H1 (cell line): ENCODE measurements at regions not wholly inside any gene's neighbourhood (a gene's known extent, or its start where the extent isn't known, plus 50 kb on each side); places are given as distances from the start of the nearest gene placed in this dataset.

Experiments used
- CTCF ChIA-PET: fragments of 300-600 bp; sonication (Branson Sonifier 250); formaldehyde crosslinking; loops from one replicate; lab custom pipeline; 2021; ENCODE audit not compliant: partially characterized antibody; lab: Charles Lee
- POLR2A ChIA-PET: fragments of 300-600 bp; sonication (Branson Sonifier 250); formaldehyde crosslinking; loops from one replicate; lab custom pipeline; 2021; ENCODE audit warnings: inconsistent platforms; ENCODE audit not compliant: partially characterized antibody; lab: Charles Lee
- DNase-seq, 2 experiments: peaks; one replicate each; pipeline versions ENCODE4 v3.0.0 to v3.0.0-alpha.2; 2010 to 2022; ENCODE audit warnings: low spot score in 2 of 2, low read depth in 1 of 2, mixed read lengths in 1 of 2
- FAIRE-seq: peaks from 2 replicates; lab custom pipeline; 2011; peaks lifted over from hg19 to GRCh38; lab: Jason Lieb, UNC
- H2AFZ ChIP-seq: 2 replicates; pipeline ENCODE4 v1.8.1; 2012; ENCODE audit warnings: low read length, inconsistent platforms
- H2AK5ac ChIP-seq: 2 replicates; pipeline ENCODE4 v1.6.1; 2013; ENCODE audit warnings: low read depth, low read length
- H2BK120ac ChIP-seq: replicated peaks from 2 replicates; pipeline ENCODE3; 2013; ENCODE audit warnings: low read depth, low read length, inconsistent platforms
- H2BK12ac ChIP-seq: 2 replicates; pipeline ENCODE4 v1.6.1; 2013; ENCODE audit warnings: low read depth, low read length
- H2BK15ac ChIP-seq: 2 replicates; pipeline ENCODE4 v1.6.1; 2013; ENCODE audit warnings: low read length
- H2BK20ac ChIP-seq: 2 replicates; pipeline ENCODE4 v1.6.1; 2013; ENCODE audit warnings: low read length
- H2BK5ac ChIP-seq: 2 replicates; pipeline ENCODE4 v1.6.1; 2013; ENCODE audit warnings: low read depth, low read length
- H3K14ac ChIP-seq: 2 replicates; pipeline ENCODE4 v1.6.1; 2013; ENCODE audit warnings: inconsistent platforms; ENCODE audit not compliant: insufficient read length
- H3K18ac ChIP-seq: 2 replicates; pipeline ENCODE4 v1.6.1; 2013; ENCODE audit warnings: low read length; ENCODE audit errors: extremely low read depth
- H3K23ac ChIP-seq: 2 replicates; pipeline ENCODE4 v1.6.1; 2013; ENCODE audit warnings: inconsistent platforms; ENCODE audit not compliant: insufficient read length
- H3K23me2 ChIP-seq: 2 replicates; pipeline ENCODE4 v1.6.1; 2013; ENCODE audit warnings: low read depth, low read length
- H3K27ac ChIP-seq: 2 replicates; pipeline ENCODE4 v1.6.1; 2011; ENCODE audit warnings: low read depth, low read length, inconsistent platforms
- H3K27me3 ChIP-seq, 4 experiments: replicated peaks in 1 of 4; 1 replicate in 1 of 4; 2 replicates in 3 of 4; pipeline versions ENCODE4 v1.6.1 to v1.8.1; 2011 to 2013; ENCODE audit warnings: low read length in 3 of 4, mild to moderate bottlenecking in 3 of 4, inconsistent platforms in 2 of 4, mixed read lengths in 2 of 4, moderate library complexity in 1 of 4; ENCODE audit not compliant: control insufficient read depth in 3 of 4, insufficient read depth in 3 of 4; ENCODE audit errors: extremely low read depth in 1 of 4
- H3K36me3 ChIP-seq, 4 experiments: 2 replicates each; pipeline versions ENCODE4 v1.6.1 to v1.8.1; 2011 to 2013; ENCODE audit warnings: mild to moderate bottlenecking in 4 of 4, low read length in 3 of 4, moderate library complexity in 2 of 4, control low read depth in 1 of 4, inconsistent platforms in 1 of 4; ENCODE audit not compliant: insufficient read depth in 4 of 4, control insufficient read depth in 2 of 4
- H3K4ac ChIP-seq: replicated peaks from 2 replicates; pipeline ENCODE3; 2013; ENCODE audit warnings: low read length, low read depth, mixed read lengths, inconsistent platforms; ENCODE audit not compliant: insufficient read length
- H3K4me1 ChIP-seq, 4 experiments: replicated peaks in 1 of 4; 1 replicate in 1 of 4; 2 replicates in 3 of 4; pipeline versions ENCODE4 v1.6.1 to v1.8.1; 2011 to 2013; ENCODE audit warnings: low read length in 3 of 4, inconsistent platforms in 2 of 4, mixed read lengths in 1 of 4; ENCODE audit not compliant: insufficient read depth in 4 of 4, control insufficient read depth in 3 of 4
- H3K4me2 ChIP-seq, 2 experiments: 2 replicates each; pipeline versions ENCODE4 v1.6.1 to v1.8.1; 2011 to 2013; ENCODE audit warnings: low read depth in 2 of 2, low read length in 2 of 2, control low read depth in 1 of 2, inconsistent platforms in 1 of 2, mild to moderate bottlenecking in 1 of 2; ENCODE audit not compliant: insufficient read depth in 1 of 2
- H3K4me3 ChIP-seq, 4 experiments: fragments of 200-600, 300-600 bp in 1 of 4; sonication (generic), shearing (Covaris generic), sonication (Bioruptor Twin) in 1 of 4; 2 replicates each; pipeline versions ENCODE4 v1.5.1 to v1.8.1; 2011 to 2016; ENCODE audit warnings: low read length in 4 of 4, low read depth in 3 of 4, control low read depth in 2 of 4, inconsistent platforms in 2 of 4, mild to moderate bottlenecking in 2 of 4, mixed read lengths in 1 of 4, moderate library complexity in 1 of 4; ENCODE audit not compliant: insufficient read depth in 2 of 4; ENCODE audit errors: extremely low read depth in 1 of 4
- H3K56ac ChIP-seq: replicated peaks from 2 replicates; pipeline ENCODE3; 2013; ENCODE audit warnings: low read depth, mild to moderate bottlenecking, mixed read lengths, low read length, inconsistent platforms; ENCODE audit not compliant: insufficient read length
- H3K79me1 ChIP-seq: 2 replicates; pipeline ENCODE4 v1.6.1; 2013; ENCODE audit warnings: low read depth, low read length, control low read depth
- H3K79me2 ChIP-seq, 2 experiments: 2 replicates each; pipeline versions ENCODE4 v1.6.1 to v1.8.1; 2012 to 2013; ENCODE audit warnings: low read length in 2 of 2, mild to moderate bottlenecking in 2 of 2, inconsistent platforms in 1 of 2; ENCODE audit not compliant: insufficient read depth in 2 of 2, control insufficient read depth in 1 of 2
- H3K9ac ChIP-seq, 4 experiments: replicated peaks in 1 of 4; 1 replicate in 1 of 4; 2 replicates in 3 of 4; pipeline versions ENCODE4 v1.6.1 to v1.8.1; 2011 to 2013; ENCODE audit warnings: low read depth in 3 of 4, low read length in 3 of 4, control low read depth in 2 of 4, mild to moderate bottlenecking in 2 of 4, moderate library complexity in 2 of 4, inconsistent platforms in 1 of 4; ENCODE audit errors: extremely low read depth in 1 of 4
- H3K9me3 ChIP-seq, 2 experiments: 2 replicates each; pipeline versions ENCODE4 v1.6.1 to v1.8.1; 2012 to 2013; ENCODE audit warnings: mild to moderate bottlenecking in 2 of 2, moderate library complexity in 2 of 2, control low read depth in 1 of 2, inconsistent platforms in 1 of 2, low read depth in 1 of 2, low read length in 1 of 2, mixed read lengths in 1 of 2; ENCODE audit not compliant: insufficient read depth in 2 of 2
- H4K20me1 ChIP-seq, 2 experiments: replicated peaks in 1 of 2; 2 replicates each; pipeline versions ENCODE3 to v1.8.1; 2011 to 2013; ENCODE audit warnings: inconsistent platforms in 2 of 2, low read length in 2 of 2, mild to moderate bottlenecking in 1 of 2; ENCODE audit not compliant: insufficient read depth in 2 of 2, control insufficient read depth in 1 of 2
- H4K5ac ChIP-seq: 2 replicates; pipeline ENCODE4 v1.6.1; 2013; ENCODE audit warnings: low read length, low read depth, mixed read lengths, inconsistent platforms; ENCODE audit not compliant: insufficient read length
- H4K8ac ChIP-seq: 2 replicates; pipeline ENCODE4 v1.8.0; 2013; ENCODE audit warnings: mild to moderate bottlenecking, moderate library complexity, low read length, inconsistent platforms; ENCODE audit not compliant: insufficient read depth; ENCODE audit errors: extremely low read depth
- H4K91ac ChIP-seq: replicated peaks from 2 replicates; pipeline ENCODE3; 2013; ENCODE audit warnings: low read length, mixed read lengths, inconsistent platforms; ENCODE audit not compliant: insufficient read length
- HDAC6 ChIP-seq: IDR thresholded peaks from one replicate; pipeline ENCODE4 v1.7.1; 2012; ENCODE audit warnings: low read depth, mild to moderate bottlenecking, inconsistent platforms, low read length, moderate library complexity
- NRF1 ChIP-seq: IDR thresholded peaks from 2 replicates; pipeline ENCODE4 v1.6.1; 2011; ENCODE audit warnings: mild to moderate bottlenecking, low read depth, low read length, improper control_type of control experiment
- SIRT6 ChIP-seq: IDR thresholded peaks from one replicate; pipeline ENCODE4 v1.7.1; 2012; ENCODE audit warnings: low read length, inconsistent platforms
- SIX5 ChIP-seq: IDR thresholded peaks from 2 replicates; pipeline ENCODE4 v1.6.1; 2011; ENCODE audit warnings: mild to moderate bottlenecking, low read depth, low read length

DNA sequence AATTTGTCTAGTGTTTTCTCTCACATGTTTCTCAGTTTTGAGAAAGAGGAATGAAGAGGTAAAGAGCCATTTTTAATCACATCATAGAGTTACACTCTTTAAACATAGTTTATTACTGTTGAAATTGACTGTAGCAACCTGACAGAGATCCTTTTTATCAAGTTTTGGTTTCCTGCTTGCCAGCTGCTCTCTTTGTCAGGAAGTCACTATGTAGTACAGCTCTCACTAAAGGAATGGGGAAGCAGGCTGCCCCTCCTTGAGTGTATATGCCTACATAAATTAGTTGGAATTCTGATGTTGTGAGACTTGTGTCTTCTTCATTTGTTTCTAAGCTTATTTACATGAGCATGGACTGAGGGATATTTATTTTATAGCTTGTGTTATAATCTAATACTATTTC is 1274.0 kb upstream of the CELF2 start:
- no peaks in the 10 kb centered on the region for H4K20me1 ChIP-seq
- no peak overlapping the region for H2BK5ac ChIP-seq
- no peak for DNase-seq
- no peak overlapping the region for H3K4ac ChIP-seq
- no peaks in the 10 kb centered on the region for H3K9me3 ChIP-seq
- no peak overlapping the region for H3K9ac ChIP-seq
- H3K27me3 ChIP-seq, result no peaks in the 10 kb centered on the region
- H3K79me2 ChIP-seq, result no peaks in the 10 kb centered on the region
- H3K14ac ChIP-seq, result no peak overlapping the region
- H3K79me1 ChIP-seq, result no peaks in the 10 kb centered on the region
- no peak overlapping the region for H2BK120ac ChIP-seq
- H3K36me3 ChIP-seq, result no peaks in the 10 kb centered on the region
- no peak overlapping the region for H2BK12ac ChIP-seq
- H3K23me2 ChIP-seq, result no peaks in the 10 kb centered on the region
- FAIRE-seq, result no peak
- no peak overlapping the region for H2BK20ac ChIP-seq
- no peak overlapping the region for H3K18ac ChIP-seq
- H2AFZ ChIP-seq, result no peak overlapping the region
- CTCF ChIA-PET, result interaction anchor here (0.9 to 1.2 kb wide), 3 partner anchors 112 to 415 kb away, joined by 3 read pairs; no protein-coding TSS in a partner anchor
- no peak overlapping the region for H3K4me3 ChIP-seq
- H3K4me1 ChIP-seq, result no peaks in the 10 kb centered on the region
- H4K5ac ChIP-seq, result no peak overlapping the region
- H3K27ac ChIP-seq, result no peak overlapping the region
- H3K56ac ChIP-seq, result no peak overlapping the region
- no peak overlapping the region for H3K4me2 ChIP-seq
- no peak overlapping the region for H4K8ac ChIP-seq
- no peak overlapping the region for H4K91ac ChIP-seq
- no peak overlapping the region for H2BK15ac ChIP-seq
- H3K23ac ChIP-seq, result no peak overlapping the region
- no peak overlapping the region for H2AK5ac ChIP-seq
- POLR2A ChIA-PET, result interaction anchor here (1.0 kb wide), 1 partner anchor 11 kb away, joined by 3 read pairs; no protein-coding TSS in a partner anchor
- no peak for TF ChIP-seq HDAC6
- no peak for TF ChIP-seq NRF1
- TF ChIP-seq SIRT6, result no peak
- no peak for TF ChIP-seq SIX5
